NCI-H524 (cell line): ENCODE measurements at regions not wholly inside any gene's neighbourhood (a gene's known extent, or its start where the extent isn't known, plus 50 kb on each side); places are given as distances from the start of the nearest gene placed in this dataset.
"Not testable (repeated sequence)": the region's sequence is repeated elsewhere in the genome, so short reads cannot be mapped to it uniquely, and the experiment has no call there.

Experiments used
- DNase-seq, 2 experiments: peaks; one replicate each; lab custom pipeline; 2025; lab: John Stamatoyannopoulos, UW

DNA sequence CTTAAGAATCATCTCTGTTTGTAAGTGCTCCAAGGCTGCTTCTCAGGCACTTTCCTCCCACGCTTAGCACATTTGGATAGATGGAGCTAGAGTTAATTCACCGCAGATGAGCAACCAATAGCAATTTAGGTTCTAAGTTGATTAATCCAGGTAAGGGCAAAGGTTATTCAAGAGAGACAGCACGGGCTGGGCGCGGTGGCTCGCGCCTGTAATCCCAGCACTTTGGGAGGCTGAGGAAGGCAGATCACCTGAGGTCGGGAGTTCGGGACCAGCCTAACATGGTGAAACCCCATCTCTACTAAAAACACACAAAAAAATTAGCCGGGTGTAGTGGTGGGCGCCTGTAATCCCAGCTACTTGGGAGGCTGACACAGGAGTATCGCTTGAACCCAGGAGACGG lies 54.5 kb upstream of the UNC13C start:
- DNase-seq: not testable (repeated sequence)

- DNase-seq: no peak
Observed at GRCh38 chr15:53918180-53919079, 59.8 kb upstream of the UNC13C start.

GRCh38 chr15:53917109-53917508 lies 61.1 kb upstream of the UNC13C start:
- no peak for DNase-seq

GRCh38 chr15:53911431-53911830 lies 66.8 kb upstream of the UNC13C start:
- no peak for DNase-seq

DNA sequence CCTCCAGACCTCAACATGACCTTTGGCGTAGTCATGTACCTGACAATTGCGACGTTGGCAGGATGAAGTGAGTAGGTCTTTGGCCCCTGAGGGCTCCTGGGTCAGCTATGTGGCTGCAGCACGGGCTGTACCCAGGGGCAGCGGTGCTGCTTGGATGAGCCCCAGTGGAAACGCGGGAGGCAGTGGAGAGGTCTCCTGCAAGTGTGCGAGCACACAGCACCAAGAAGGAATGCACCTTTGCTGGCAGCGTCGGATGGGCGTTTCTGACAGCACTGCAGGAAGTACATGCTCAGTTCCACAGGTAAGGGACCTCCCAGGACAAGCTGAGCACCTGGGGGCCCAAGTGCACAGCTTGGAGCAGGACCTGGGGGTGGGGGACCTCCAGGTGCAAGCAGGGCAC lies 67.4 kb upstream of the UNC13C start:
- DNase-seq: no peak

DNA sequence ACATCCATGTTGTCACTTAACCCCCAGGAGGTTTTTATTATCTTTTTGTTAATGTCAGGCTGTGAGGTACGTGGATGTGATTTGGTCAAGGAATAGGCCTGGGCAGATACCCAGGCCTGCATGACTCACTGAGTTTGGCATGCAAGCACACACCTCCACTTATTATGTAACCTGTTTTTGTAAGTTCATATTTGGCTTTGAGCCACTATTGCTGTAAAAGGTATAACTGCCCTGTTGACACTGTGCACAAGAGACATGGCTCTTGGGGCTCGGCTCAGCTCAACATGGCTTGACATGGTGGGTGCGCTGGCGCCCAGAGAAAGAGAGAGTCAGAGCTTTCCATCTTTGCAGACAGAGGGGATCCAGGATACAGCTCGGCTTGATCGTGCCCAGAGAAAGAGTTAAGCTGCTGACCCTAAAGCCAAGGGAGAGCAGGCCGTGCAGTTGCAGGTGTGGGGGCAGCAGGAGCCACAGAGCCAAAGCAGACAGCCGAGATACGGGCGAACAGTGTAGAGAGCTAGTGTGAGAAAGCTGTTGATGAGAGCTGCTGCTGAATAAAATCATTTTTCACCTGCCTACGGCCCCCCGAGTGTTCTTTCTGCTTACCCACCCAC lies 67.9 kb upstream of the UNC13C start:
- DNase-seq: no peak

DNA sequence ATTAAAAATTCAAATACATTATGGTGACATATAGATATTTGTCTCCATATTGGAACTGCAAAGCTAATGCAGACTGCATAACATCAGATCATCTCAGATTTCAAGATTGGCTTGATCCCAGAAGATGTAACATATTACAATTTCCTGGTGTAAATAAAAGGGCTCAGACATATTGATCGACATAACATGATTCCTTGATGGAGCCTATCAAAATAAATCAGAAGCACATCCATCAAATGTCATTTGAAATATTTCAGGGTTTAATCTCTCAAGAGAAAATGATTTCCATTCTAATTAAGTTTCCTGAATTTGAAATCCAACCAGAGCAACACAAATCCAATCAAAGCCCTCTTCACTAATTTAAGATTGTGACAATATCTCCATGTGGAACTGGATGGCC lies 75.1 kb upstream of the UNC13C start:
- no peak for DNase-seq

DNA sequence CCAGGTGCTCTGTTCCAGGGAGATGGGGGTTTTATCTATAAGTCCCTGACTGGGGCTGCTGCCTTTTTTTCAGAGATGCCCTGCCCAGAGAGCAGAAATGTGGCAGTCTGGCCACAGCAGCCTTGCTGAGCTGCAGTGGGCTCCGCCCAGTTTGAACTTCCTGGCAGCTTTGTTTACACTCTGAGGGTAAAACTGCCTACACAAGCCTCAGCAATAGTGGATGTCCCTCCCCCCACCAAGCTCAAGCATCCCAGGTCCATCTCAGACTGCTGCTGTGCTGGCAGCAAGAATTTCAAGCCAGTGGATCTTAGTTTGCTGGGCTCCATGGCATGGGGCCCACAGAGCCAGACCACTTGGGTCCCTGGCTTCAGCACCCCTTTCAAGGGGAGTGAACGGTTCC lies 84.8 kb upstream of the UNC13C start:
- DNase-seq: not testable (repeated sequence)

- DNase-seq: peak in 1 of 2 experiments; percentile 32
Observed at GRCh38 chr15:53891862-53892261, 86.4 kb upstream of the UNC13C start.

DNA sequence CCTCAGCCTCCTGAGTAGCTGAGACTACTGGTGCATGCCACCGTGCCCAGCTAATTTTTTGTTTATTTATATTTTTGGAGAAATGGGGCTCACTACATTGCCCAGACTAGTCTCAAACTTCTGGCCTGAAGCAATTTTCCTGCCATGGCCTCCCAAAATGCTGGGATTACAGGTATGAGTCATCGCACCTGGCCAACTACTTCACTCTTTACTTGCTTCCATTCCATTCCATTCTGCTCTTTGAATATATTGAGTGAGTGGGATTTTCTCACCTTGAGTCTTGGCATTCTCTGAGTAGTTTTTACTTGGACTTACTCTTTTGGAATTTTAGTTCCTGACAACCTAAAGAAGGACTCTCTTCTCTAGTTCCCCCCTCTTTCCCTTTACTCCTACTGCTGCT lies 93.8 kb upstream of the UNC13C start:
- no peak for DNase-seq

DNA sequence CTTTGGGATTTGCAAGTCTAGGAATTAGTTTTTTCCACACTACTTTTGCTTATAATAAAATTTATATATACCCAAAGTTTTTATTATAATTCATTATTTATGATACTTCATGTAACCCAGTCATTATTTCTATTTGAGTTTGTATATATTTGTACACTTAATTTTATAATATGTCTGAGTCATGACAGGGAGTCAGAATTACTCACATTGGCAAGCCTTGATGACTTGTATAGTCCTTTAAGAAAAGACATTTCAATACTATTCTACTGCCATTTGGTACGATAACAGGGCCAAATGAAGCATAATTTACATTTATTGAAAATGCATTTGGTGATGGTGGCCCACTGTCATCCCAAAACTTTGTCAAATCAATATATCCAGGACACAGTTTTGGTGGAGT lies 95.9 kb upstream of the UNC13C start:
- no peak for DNase-seq

DNA sequence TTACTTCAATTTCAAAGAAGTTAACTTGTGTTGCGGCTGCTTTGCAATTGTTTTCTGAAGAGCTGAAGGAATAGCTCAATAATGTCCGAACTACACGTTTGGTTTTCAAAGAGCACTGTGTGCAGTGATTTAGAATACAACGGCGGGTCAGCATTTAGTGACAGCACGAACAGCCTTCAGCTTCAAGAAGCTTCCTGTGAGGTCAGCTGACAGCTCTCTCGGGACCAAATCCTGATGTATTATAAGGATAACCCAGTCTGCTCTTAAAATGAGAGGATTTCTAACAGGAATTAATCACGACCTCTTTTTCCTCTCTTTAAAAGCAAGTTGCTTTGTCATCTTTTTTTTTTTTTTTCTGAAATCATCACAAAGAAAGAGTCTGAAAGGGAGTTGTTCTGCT lies 97.9 kb upstream of the UNC13C start:
- DNase-seq: peak in 1 of 2 experiments; percentile 47

DNA sequence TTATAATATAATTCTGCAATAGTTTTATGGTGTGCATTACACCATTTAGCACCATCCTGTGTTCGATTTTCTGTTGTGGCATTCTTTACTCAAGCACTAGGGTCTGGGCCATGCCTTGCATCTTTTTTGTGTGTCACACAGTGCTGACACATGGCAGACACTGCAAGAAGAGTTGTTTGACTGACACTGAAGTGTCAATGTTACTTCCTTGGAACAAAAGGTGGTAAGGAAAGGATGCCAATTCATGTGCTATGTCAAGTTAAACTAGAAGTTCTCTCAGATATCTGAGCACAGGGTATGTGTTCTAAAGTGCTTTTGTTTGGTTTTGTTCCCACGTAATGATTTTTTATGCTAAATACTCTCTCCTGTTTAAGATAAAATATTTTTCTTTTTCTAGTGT lies 102.5 kb upstream of the UNC13C start:
- no peak for DNase-seq

DNA sequence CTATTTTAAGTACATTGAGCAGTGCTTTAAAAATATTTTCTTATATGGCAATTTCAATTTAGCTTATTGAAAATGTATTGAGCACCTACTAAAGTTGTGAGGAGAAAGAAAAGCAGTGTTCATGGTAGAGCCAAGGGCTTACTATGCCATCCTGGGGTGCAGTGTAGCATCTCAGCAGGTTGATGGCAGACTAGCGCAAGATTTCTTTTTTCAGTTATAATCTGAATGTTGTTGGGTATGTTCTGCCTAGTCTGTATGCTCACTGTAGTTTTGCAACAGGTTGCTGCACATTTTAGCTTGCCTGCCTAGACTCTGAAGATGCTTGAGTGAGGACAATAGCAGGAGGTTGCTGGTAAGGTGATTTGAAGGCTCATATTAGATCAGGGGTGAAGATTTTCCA lies 103.1 kb upstream of the UNC13C start:
- no peak for DNase-seq

DNA sequence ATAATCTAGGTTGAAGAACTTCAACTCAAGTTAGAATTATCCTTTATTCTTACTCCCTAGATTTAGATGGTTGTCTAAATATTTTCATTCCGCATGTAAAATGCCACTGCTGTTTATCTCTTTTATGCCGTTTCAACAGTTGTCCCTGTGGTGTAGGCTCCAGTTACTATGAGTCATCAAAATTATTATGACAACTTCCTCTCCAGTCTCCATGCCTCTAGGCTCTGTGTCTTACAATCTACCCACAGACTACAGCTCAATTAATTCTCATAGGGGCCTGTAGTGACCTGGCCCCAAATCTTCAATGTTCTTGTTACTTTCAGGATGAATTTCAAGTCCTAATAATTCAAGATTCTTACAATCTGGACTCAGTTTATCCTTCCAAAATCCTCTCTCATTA lies 105.8 kb upstream of the UNC13C start:
- DNase-seq: no peak

DNA sequence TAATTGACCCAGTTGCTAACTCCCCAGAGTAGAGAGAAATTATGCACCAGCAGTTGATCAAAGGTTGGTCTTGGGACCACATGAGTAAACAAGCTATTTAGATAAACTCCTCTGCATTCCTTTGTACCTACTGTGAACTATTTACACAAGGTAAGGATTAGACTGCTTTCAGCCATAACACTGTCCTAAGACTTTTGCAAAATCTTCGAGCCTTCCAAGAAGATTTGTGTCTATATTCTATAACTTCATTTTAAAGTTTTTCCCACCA lies 108.5 kb upstream of the UNC13C start:
- no peak for DNase-seq

DNA sequence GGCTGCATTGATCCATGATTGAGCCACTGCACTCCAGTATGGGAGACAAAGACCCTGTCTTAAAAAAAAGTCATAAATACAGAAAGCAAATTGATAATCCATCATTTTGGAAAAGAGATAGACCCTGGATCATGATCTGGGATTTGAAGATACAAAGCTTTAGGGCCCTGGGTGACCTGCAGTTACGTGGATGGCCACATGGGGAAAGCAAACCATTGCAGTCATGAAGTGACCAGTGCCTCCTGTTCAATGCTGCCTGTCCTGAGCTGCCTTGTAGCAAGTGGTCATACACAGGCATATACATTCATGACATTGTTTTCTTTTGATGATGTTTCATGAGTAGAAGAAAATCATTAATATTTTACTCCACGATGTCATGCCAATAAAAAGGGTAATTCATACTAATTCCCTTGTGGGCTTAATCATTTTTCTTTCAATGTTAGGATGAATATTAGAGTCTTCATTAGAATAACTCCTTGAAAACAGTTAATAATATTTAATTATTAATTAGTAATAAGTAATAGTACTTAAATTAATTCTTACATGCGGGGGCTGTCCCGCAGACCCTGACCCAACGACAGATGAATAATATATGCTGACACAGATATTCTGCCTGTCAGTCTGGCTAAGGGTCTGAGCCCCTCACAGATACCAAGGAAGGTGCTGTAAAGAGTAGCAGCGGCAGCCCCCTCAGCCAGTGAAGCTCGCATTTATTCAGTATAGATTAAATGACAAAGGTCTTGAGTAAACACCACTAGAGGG lies 109.0 kb upstream of the UNC13C start:
- peak in 1 of 2 experiments; percentile 24 for DNase-seq

GRCh38 chr15:53862386-53862785 lies 102.9 kb upstream of the WDR72 start:
- DNase-seq: no peak

DNA sequence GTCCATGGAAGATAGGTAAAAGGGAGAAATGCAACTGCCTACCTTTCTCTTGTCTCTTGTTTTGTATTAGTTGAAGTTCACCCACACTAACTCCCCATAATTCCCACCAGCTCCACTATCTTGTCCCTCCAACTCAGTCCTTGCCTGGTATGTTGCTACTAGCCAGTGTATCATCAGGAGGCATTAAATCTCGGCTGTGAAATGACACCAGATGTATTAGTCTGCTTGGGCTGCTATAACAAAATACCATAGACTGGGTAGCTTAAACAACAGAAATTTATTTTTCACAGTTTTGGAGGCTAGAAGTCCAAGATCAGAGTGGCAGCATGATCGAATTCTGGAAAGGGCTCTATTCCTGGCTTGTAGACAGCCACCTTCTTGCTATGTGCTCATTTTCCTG lies 102.3 kb upstream of the WDR72 start:
- DNase-seq: no peak

- DNase-seq: no peak
Observed at GRCh38 chr15:53851110-53851848, 91.8 kb upstream of the WDR72 start.

- DNase-seq: no peak
Observed at GRCh38 chr15:53847745-53848144, 88.3 kb upstream of the WDR72 start.

DNA sequence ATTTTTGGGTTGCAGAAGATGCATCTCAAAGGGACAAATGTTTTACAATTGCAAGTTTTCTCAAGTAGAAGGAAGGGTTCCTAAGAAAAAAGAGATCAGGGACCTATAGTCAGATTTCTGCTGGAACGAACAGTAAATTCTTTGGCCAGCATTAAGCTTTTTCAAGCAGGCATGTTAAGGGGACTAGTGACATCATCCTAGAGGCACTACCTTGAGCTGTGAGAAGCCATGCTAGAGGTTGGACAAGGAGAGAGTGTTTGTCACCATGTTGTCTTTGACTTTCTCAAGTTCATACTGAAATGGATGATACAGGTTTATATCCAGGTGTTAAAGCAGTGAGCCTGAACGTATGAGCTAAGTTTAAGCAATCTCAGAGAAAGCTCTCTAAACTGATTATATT lies 85.2 kb upstream of the WDR72 start:
- no peak for DNase-seq
